HL-60 (cell line): ENCODE measurements at regions not wholly inside any gene's neighbourhood (a gene's known extent, or its start where the extent isn't known, plus 50 kb on each side); places are given as distances from the start of the nearest gene placed in this dataset.

Source experiments
- POLR2AphosphoS5 ChIP-seq: IDR thresholded peaks from 2 replicates; pipeline ENCODE4 v1.6.1; 2012; ENCODE audit warnings: low read depth
- SPI1 ChIP-seq: IDR thresholded peaks from 2 replicates; pipeline ENCODE4 v1.6.1; 2012; ENCODE audit warnings: low read depth, mild to moderate bottlenecking, borderline replicate concordance
- TF ChIP-seq, protein P1 (sequence below): IDR thresholded peaks from one replicate; pipeline ENCODE4 v1.5.1; 2011; ENCODE audit warnings: low read length, control low read depth, inconsistent platforms; ENCODE audit not compliant: insufficient read depth
- TF ChIP-seq, protein P2 (sequence below): IDR thresholded peaks from 2 replicates; pipeline ENCODE4 v1.6.1; 2012; ENCODE audit warnings: low read depth; ENCODE audit not compliant: insufficient replicate concordance

DNA sequence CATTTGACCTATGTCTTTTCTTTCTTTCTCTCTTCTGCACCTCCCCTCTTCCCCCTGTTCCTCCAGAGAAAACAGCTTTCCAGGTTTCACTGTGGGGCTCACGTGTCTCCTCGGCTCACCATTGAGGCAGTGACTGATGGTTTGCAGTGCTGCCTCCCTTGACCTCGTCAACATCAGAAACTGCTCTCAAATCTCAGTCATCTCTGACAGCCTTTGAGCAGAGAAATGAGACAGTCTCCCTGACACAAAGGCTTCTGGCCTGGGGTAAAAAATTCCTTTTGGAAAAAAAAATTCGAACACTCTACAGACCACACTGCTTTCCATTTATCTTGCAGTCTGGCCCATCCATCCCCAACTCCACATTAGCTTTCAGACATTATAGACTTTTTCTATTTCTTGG, 450.0 kb downstream of the TFAP2B start:
- TF ChIP-seq, protein P1, sequence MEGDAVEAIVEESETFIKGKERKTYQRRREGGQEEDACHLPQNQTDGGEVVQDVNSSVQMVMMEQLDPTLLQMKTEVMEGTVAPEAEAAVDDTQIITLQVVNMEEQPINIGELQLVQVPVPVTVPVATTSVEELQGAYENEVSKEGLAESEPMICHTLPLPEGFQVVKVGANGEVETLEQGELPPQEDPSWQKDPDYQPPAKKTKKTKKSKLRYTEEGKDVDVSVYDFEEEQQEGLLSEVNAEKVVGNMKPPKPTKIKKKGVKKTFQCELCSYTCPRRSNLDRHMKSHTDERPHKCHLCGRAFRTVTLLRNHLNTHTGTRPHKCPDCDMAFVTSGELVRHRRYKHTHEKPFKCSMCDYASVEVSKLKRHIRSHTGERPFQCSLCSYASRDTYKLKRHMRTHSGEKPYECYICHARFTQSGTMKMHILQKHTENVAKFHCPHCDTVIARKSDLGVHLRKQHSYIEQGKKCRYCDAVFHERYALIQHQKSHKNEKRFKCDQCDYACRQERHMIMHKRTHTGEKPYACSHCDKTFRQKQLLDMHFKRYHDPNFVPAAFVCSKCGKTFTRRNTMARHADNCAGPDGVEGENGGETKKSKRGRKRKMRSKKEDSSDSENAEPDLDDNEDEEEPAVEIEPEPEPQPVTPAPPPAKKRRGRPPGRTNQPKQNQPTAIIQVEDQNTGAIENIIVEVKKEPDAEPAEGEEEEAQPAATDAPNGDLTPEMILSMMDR = no peak
- TF ChIP-seq POLR2AphosphoS5 = no peak
- TF ChIP-seq, protein P2, sequence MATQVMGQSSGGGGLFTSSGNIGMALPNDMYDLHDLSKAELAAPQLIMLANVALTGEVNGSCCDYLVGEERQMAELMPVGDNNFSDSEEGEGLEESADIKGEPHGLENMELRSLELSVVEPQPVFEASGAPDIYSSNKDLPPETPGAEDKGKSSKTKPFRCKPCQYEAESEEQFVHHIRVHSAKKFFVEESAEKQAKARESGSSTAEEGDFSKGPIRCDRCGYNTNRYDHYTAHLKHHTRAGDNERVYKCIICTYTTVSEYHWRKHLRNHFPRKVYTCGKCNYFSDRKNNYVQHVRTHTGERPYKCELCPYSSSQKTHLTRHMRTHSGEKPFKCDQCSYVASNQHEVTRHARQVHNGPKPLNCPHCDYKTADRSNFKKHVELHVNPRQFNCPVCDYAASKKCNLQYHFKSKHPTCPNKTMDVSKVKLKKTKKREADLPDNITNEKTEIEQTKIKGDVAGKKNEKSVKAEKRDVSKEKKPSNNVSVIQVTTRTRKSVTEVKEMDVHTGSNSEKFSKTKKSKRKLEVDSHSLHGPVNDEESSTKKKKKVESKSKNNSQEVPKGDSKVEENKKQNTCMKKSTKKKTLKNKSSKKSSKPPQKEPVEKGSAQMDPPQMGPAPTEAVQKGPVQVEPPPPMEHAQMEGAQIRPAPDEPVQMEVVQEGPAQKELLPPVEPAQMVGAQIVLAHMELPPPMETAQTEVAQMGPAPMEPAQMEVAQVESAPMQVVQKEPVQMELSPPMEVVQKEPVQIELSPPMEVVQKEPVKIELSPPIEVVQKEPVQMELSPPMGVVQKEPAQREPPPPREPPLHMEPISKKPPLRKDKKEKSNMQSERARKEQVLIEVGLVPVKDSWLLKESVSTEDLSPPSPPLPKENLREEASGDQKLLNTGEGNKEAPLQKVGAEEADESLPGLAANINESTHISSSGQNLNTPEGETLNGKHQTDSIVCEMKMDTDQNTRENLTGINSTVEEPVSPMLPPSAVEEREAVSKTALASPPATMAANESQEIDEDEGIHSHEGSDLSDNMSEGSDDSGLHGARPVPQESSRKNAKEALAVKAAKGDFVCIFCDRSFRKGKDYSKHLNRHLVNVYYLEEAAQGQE = no peak
- TF ChIP-seq SPI1 = no peak
